Neural crest cell (in vitro differentiated cells): ENCODE measurements at regions not wholly inside any gene's neighbourhood (a gene's known extent, or its start where the extent isn't known, plus 50 kb on each side); places are given as distances from the start of the nearest gene placed in this dataset.

Experiments used
- DNase-seq: peaks from one replicate; pipeline ENCODE4 v3.0.0; 2021; ENCODE audit warnings: low read depth, mixed read lengths, low spot score
- H3K27ac Mint-ChIP-seq: one replicate; pipeline ENCODE4 v1.8.0; 2021; ENCODE audit warnings: mild to moderate bottlenecking, mixed read lengths; ENCODE audit not compliant: unreplicated experiment
- H3K27me3 Mint-ChIP-seq: 2 replicates; pipeline ENCODE4 v1.8.0; 2021; ENCODE audit warnings: low read depth, mild to moderate bottlenecking, mixed read lengths
- H3K36me3 Mint-ChIP-seq: 2 replicates; pipeline ENCODE4 v1.8.0; 2021; ENCODE audit warnings: low read depth, mild to moderate bottlenecking, mixed read lengths
- H3K4me1 Mint-ChIP-seq: 2 replicates; pipeline ENCODE4 v1.8.0; 2021; ENCODE audit warnings: mixed read lengths
- H3K4me3 Mint-ChIP-seq: one replicate; pipeline ENCODE4 v1.8.0; 2021; ENCODE audit warnings: mild to moderate bottlenecking, mixed read lengths
- H3K9me3 Mint-ChIP-seq: 2 replicates; pipeline ENCODE4 v1.8.0; 2021; ENCODE audit warnings: mixed read lengths
- CTCF ChIP-seq: fragments of 200-600 bp; sonication (generic); conservative IDR thresholded peaks from 2 replicates; pipeline ENCODE4 v1.5.0; 2021; ENCODE audit warnings: antibody characterized with exemption, mild to moderate bottlenecking

GRCh38 chr2:241933179-241933911, 63.8 kb downstream of the RTP5 start:
- H3K9me3 Mint-ChIP-seq = peaks cover 4% of the 10 kb centered on the region
- H3K27me3 Mint-ChIP-seq = no peaks in the 10 kb centered on the region
- no peak overlapping the region for H3K4me3 Mint-ChIP-seq
- DNase-seq = no peak
- peak overlapping the region; percentile 62 for H3K27ac Mint-ChIP-seq
- no peak for TF ChIP-seq CTCF
- no peaks in the 10 kb centered on the region for H3K4me1 Mint-ChIP-seq
- H3K36me3 Mint-ChIP-seq = peaks cover 4% of the 10 kb centered on the region

- no peak overlapping the region for H3K4me3 Mint-ChIP-seq
- TF ChIP-seq CTCF = no peak
- H3K4me1 Mint-ChIP-seq = no peaks in the 10 kb centered on the region
- no peak overlapping the region for H3K27ac Mint-ChIP-seq
- DNase-seq = no peak
- H3K9me3 Mint-ChIP-seq = peaks cover 6% of the 10 kb centered on the region
- peaks cover 6% of the 10 kb centered on the region for H3K36me3 Mint-ChIP-seq
- H3K27me3 Mint-ChIP-seq = no peaks in the 10 kb centered on the region
Observed at GRCh38 chr2:241935314-241935713, 65.8 kb downstream of the RTP5 start.

GRCh38 chr2:241935774-241936173, 66.2 kb downstream of the RTP5 start:
- Mint-ChIP-seq H3K4me3 (no peak overlapping the region), H3K4me1 (no peaks in the 10 kb centered on the region), H3K36me3 (peaks cover 6% of the 10 kb centered on the region), H3K27me3 (no peaks in the 10 kb centered on the region), H3K9me3 (peaks cover 6% of the 10 kb centered on the region), H3K27ac (no peak overlapping the region)
- TF ChIP-seq CTCF = no peak
- no peak for DNase-seq

- no peak for DNase-seq
- TF ChIP-seq CTCF = no peak
- Mint-ChIP-seq H3K36me3 (peaks cover 6% of the 10 kb centered on the region), H3K9me3 (peaks cover 6% of the 10 kb centered on the region), H3K4me3 (no peak overlapping the region), H3K4me1 (no peaks in the 10 kb centered on the region), H3K27me3 (no peaks in the 10 kb centered on the region), H3K27ac (no peak overlapping the region)
Observed at GRCh38 chr2:241936457-241937133, 67.1 kb downstream of the RTP5 start.

- Mint-ChIP-seq H3K9me3 (peaks cover 6% of the 10 kb centered on the region), H3K4me3 (no peak overlapping the region), H3K4me1 (no peaks in the 10 kb centered on the region), H3K27me3 (no peaks in the 10 kb centered on the region), H3K36me3 (peaks cover 6% of the 10 kb centered on the region), H3K27ac (no peak overlapping the region)
- DNase-seq = no peak
- no peak for TF ChIP-seq CTCF
Observed at GRCh38 chr2:241937297-241937696, 67.8 kb downstream of the RTP5 start.
